Fibroblast of the conjunctiva (primary cell): ENCODE measurements at regions not wholly inside any gene's neighbourhood (a gene's known extent, or its start where the extent isn't known, plus 50 kb on each side); places are given as distances from the start of the nearest gene placed in this dataset.

Source experiments
- DNase-seq: peaks from one replicate; pipeline ENCODE4 v3.0.0-alpha.2; 2010; ENCODE audit warnings: low read depth

DNA sequence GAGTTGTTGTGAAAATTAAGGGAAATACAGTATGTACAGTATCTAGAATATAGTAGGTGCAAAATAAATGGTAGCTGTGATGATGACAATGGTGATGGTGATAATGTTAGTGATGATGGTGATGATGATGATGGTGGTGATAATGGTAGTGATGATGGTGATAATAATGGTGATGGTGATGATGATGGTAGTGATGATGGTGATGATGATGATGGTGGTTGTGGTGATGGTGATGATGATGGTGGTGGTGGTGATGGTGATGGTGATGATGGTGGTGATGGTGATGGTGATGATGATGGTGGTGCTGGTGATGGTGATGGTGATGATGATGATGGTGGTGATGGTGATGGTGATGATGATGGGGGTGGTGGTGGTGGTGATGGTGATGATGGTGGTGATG, 91.3 kb upstream of the FOXF1 start:
- no peak for DNase-seq

DNA sequence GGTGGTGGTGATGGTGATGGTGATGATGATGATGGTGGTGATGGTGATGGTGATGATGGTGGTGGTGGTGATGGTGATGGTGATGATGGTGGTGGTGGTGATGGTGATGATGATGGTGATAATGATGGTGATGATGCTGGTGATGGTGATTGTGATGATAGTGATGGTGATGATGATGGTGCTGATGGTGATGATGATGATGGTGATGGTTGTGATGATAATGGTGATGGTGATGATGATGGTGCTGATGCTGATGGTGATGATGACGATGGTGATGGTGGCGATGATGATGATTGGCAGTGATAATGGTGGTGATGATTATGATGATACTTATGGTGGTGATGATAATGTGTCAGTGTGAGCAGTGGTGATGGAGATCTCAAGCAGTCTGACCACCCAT, 90.8 kb upstream of the FOXF1 start:
- no peak for DNase-seq

DNA sequence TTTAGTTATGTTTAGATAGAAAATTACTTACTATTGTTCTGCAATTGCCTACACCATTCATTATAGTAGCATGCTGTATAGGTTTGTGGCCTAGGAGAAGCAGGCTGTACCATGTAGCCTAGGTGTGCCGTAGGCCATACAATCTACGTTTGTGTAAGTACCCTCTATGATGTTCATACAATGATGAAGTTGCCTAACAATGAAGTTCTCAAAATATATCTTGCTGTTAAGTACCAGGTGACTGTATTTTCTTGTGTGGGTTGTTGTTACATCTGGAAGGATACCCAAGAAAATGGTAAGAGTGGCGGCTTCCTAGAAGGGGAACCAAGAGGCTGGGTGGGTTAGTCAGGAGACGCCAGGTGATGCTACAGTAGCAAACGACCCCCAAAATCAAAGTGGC, 88.3 kb upstream of the FOXF1 start:
- DNase-seq: no peak

DNA sequence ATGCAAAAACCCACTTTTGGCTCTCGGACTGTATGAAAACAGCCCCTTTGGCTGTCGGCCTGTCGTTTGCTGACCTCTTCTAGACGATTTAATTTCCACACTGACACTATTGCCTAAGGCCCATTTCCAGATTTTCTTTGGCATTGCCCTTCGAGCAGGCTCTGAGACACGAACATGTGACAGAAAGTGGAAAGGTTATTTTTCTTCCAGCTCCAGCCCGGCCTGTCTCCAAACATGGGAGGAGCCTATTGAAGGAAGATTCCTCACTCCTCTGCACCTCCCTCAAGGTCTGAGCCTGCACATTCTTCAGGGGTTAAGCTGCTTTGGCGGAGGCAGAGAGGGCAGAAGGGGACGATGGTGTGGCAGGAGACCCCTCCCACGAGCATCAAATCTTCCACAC, 85.9 kb upstream of the FOXF1 start:
- no peak for DNase-seq

DNA sequence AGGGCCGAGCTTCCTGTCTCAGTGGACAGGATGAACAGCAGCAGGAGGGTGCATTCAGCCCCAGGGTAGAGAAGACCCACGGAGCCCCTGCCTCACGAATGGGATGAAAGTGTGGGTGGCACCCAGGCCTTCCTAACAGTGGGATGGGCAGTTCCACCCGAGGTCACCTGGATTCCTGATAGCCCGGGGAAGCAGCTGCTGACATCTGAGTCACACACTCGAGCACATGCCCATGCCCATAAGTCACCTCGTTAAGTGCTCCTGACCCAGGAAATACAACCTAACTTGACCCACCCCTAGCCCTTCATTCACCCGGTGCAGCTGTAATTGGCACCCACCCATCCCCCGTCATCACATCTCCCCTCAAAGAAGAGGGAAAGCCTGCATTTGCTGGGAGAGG, 85.3 kb upstream of the FOXF1 start:
- DNase-seq: no peak

DNA sequence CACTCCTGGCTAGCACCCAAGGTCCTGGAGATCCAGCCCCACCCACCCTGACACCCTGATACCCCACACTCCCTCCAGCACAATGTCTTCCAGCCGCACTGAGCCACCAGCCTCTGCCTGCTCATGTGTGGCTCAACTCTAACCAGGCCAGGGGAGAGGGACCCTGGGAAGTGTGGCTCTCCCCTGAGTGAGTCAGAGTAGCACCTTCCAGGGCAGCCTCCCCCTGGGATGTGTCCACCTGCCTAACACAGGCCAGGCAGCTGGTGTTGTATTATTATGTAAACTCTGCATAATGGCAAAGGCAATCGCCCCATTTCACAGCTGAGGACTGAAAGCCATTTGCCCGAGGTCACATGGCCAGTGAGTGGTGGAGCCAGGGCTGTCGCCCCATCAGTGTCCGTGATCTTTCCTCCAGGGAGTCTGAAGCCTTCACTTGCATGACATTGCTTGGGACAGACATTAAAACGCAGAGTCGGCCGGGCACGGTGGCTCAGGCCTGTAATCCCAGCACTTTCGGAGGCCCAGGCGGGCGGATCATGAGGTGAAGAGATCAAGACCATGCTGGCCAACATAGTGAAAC, 84.2 kb upstream of the FOXF1 start:
- DNase-seq: no peak

DNA sequence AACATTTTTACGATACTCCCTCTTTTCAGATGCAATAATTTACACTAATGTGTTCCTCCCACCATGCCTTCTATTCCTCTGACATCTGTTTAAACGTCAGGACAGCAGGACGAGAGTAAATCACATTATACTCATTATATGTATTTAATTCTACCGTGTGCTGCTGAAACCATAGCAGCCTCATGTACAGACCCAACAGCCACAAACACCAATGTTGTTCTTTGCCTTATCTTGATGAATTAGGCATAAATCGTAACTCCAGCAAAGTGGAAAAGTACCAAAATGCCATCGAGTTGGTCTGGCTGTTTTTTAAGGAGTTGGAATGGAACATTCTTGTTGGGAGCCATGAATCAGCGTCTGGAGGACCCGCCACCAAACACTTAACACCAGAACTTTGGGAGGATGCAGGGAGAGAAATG, 82.9 kb upstream of the FOXF1 start:
- no peak for DNase-seq

DNA sequence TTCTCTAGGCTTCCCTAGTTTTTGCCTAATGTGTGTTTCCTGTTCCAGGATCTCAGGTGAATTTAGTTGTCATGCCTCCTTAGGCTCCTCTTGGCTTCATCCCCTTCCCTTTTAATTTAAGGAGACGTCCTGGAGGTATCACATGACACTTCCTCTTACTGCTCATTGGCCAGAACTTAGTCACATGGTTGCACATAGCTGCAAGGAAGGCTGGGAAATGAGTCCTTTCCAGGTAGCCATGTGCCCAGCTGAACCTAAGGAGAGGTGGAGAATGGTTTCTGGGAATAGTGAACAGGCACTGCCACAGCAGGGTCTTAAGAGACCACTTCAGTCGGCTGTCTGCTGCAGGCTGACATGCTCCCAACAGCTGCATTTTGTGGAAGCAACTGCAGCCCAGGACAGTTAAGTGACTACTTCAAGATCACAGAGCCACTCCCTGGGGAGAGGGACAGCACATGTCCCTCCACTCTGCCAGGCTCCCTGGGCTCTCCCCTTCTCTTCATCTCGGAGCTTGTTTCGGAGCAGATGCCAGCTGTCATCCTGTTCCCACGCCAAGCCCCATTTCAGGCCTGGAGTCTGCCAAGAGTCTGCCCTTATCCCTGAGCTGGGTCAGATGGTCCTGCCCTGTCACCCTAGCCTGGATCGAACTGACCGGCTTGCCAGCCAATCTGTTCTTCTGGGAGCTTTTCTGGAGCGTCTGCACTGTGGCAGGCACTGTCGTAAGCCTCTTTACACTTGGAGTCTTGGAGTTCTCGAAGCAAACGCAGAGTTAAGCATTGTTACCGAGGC, 81.4 kb upstream of the FOXF1 start:
- DNase-seq: no peak

DNA sequence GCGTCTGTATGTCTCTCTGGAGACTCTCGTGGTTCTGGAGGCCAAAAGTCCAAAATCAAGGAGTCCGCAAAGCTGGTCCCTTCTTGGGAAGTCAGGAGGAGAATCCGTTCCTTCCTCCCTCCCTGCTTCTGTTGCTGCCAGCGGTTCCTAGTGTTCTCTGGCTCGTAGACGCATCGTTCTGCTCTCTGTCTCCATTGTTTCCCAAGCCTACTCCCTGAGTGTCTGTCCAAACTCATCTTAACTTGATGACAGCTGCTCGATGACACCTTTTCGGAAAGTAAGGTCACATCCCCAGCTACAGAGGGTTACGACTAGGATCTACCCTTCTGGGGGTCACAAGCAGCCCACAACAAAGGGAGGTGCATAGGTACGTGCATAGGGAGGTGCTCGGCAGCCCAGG, 80.7 kb upstream of the FOXF1 start:
- no peak for DNase-seq

DNA sequence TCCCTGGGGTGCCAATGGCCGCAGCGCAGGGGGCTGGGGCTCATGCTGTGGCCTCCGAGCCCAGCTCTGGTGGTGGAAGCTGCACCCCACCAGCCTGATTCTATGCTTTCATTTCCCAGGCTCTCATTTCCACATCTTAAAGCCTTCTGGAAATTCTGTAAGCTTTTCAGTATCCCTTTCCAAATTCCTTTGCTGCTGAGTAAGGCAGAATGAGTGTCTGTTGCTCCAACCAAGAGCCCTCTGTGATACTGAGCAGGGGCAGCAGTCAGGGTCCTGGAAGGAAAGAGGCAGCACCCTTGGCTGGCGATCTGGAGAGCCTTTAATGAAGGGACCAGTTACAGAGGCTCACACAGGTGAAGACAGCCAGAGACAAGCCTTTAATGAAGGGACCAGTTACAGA, 79.5 kb upstream of the FOXF1 start:
- no peak for DNase-seq

DNA sequence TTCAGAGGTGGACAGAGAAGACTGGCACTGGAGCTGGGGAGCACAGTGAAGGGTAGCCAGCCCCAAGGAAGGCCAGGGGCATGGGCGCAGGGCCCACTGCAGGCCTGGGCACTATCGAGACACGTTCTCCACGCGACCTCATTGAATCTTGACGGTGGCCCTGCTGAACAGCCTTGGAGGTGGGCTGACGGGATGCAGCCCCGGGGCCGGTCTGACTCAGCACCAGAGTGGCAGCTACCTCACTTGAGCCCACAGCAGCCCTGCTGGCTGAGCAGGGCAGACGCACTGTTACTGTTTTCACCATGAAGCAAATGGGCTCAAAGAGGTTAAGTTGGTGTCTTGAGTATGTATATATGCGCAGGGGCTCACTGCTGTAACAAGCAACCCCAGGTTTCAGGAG, 78.8 kb upstream of the FOXF1 start:
- DNase-seq: no peak

DNA sequence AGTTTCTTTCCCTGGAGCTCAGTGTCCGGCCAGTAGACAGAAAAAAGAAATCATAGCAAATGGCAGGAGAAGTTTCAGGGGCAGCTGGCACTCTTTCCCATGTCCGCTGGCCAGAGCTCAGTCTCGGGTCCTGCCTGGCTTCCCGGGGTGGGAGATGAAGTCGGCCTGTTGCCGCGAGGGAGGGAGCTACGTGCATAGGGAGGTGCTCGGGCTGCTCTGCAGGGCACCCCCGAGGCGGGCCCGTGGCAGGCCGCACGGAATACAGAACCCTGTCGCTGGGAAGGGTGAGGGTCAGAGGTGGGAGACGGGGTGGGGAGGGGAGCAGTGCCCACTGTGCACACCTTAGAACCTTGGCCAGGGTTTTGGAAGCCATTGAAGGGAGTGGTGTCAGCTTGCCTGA, 78.3 kb upstream of the FOXF1 start:
- DNase-seq: no peak

DNA sequence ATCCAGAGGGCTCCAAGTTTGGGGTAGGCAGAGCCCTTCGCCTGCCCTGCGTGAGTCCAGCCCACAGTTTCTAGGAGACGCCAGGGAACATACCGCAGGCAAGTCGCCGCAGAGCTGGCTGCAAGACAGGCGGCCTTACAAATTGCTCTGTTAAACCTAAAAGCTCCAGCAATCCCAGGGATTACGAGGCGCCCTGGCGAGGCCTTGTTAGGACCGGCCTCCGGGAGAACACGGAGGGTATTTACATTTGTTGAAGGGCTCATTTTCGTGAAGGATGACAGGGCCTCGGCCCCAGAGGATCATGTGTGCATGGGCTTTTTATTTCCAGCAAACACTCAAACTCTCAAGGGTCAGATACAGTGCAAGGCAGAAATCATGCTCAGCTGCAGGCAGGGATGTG, 77.6 kb upstream of the FOXF1 start:
- no peak for DNase-seq

DNA sequence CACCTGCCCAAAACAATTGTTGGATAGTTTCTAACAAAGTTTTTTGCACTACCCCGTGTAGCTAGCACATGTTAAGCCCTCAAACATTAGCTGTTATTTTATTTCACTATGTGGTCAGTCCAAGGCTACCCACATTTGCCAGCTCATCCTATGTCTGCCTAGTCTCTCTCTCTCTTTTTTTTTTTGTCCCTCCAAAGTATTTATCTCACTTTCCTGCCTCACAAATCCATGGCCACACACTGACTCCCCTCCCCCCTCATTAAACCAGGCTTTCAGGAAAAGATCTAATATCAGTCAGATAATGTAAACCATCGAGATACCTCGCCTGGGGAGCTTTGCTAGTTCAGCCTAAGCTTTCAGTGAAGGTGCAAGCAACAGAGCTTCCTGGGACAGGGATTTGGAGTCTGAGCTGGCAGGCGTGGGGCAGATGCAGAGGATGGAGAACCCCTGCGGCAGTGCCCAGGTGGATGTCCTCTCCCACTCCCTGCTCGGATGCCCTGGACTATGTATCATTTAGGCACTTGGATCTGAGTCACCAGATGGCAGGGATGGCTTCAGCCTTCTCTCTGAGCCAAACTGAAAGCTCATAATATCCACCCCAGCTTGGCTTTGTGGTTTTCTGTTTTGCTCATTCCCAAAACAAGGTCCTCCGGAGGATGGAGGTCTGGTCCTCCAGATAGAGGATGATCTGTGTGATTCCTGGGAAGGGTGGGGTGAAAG, 73.7 kb upstream of the FOXF1 start:
- DNase-seq: no peak

DNA sequence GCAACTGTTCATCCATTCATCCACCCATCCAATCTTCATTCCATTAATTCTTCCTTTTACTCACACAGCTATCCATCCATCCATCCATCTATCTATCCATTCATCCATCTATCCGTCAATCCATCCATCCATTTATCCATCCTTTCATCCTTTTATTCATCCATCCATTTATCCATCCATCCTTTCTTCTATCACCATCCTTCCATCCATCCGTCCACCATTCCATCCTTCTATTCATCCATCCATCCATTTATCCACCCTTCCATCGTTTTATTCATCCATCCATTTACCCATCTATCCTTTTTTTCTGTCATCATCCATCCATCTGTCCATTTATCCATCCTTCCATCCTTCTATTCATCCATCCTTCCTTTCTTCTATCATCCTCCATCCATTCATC, 73.0 kb upstream of the FOXF1 start:
- no peak for DNase-seq

DNA sequence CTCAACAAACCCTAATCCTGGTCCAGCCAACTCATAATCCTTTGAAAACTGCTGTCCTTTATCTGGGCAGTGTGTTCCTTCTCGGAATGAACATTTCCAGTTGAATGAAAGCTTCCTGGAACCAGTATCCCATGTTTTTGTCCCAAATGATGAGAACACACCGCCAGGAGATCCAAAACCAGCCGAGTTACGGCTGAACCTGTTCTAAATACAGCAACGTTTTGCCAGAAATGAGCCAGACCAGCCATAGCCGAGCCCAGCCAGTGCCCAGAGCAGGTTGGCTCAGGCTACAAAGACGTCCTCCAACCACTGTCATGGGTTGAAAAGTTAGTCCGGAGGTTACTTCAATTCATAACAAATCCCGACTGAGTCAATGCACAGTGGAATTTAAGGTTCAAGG, 67.6 kb upstream of the FOXF1 start:
- DNase-seq: no peak

DNA sequence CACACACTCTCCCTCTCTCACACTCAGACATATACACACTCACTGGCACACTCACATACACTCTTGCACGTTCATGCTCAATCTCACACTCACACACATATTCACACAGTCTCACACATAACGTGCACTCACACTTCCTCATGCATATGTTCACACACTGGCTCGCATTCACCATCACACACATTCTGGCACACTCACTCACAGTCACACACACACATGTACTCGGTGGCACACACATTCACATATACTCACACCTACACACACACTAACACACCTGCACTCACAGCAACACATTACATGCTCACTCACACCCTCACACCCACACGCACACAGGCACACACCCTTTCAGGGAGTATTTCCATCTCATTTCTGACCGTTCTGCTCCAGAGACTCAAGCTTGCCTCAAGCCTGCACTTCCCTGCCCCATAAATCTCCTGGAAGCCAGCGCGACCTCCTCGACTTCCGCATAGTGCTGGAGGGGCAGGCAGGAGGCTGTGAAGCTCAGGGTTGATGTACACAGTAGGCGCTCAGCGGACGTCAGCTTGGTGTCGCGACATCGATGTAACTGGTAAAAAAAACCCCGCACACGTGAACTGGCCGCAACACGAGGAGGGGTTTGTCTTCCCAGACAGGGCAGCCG, 66.7 kb upstream of the FOXF1 start:
- no peak for DNase-seq

DNA sequence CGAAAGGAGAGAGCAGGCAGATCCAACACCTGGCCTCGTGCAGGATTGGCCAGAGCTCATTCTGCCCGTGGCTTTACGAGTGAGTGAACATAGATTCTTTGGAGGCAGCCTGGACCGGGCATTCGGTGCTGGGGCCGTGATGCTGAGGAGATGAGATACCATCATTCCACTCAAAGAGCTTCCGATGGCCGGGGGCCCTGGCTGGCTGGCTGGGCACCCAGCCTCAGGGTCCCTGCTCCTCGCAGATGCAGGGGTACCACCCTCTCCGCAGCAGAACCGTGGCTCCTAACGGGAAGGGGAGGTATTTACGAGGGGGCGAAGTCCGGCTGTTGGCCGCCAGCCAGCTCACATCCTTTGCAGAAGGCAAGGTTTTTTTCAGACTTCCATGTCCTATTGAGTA, 66.1 kb upstream of the FOXF1 start:
- no peak for DNase-seq

DNA sequence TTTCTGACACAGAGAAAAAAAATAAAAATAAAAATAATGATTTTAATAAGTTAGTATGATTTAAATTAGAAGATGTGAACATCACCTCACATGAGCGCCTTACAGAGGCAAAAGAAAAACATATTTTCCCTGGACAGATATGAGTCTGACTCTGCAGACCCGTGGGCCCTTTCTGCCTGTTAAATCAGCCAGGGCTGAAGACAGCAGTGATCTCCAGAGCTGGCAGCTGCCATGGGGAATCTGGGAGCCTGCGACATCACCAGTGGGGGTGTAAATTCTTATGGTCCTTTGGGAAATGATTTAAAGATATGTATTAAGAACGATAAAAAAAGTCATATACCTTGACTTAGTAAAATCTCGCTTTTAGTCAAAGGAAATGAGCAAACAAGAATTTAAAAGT, 65.7 kb upstream of the FOXF1 start:
- DNase-seq: no peak

DNA sequence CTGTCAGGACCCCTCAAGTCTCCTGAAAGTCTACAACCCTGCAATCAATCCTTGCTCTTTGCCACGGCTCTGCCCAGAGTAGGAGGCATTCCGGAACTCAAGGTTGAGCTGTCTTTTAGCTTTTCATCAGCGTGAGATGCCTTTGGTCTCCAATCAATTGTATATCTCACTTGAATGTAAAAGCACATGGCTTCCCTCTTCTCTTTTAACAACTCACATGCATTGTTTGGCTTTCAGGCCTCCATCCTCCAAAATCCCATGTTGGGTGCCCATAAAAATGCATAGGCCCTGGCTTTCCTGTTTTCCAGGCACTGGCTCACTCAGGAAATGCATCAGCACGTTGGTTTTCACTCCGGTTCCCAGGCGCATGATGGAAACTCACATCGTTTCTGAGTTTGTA, 64.0 kb upstream of the FOXF1 start:
- no peak for DNase-seq

DNA sequence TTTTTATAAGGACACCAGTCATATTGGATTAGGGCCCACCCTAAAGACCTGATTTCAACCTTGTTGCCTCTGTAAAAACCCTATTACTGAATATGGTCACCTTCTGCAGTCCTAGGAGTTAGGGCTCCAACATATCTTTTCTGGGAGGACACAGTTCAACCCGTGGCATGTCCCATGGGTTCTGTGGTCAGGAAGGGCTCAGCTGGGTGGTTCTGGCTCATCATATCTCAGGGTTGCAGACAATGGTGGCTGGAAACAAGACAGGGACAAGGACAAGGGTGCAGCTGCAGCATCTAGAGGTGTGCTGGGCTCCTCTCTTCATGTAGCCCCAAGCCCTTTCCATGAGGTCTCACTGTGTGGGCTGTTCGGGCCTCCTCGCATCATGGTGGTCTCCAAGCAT, 63.1 kb upstream of the FOXF1 start:
- DNase-seq: no peak

DNA sequence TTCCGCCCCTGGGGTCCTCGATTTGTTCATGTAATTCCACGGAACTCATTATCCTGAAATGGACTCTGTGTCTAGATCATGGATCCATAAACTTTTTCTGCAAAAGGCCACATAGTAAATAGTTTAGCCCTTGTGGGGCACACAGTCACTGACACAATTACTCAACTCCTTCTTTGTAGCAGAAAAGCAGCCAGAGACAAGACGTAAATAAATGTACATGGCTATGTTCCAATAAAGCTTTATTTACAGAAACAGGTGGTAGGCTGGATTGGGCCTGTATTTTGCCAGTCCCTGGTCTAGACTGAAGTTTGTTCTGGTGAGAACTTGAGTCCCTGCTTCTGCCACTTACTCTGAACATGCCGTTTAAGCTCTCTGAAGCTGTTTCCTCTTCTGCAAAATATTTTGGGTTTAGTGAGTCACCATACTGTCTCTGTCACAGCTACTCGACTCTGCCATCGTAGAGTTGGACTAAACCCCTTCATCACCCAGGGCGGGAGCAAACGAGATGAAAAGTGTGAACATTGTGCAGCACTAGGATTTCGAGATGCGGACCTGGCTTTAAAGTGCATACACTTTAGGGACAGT, 61.9 kb upstream of the FOXF1 start:
- DNase-seq: no peak
